Iris pigment epithelial cell (primary cell): ENCODE measurements at regions not wholly inside any gene's neighbourhood (a gene's known extent, or its start where the extent isn't known, plus 50 kb on each side); places are given as distances from the start of the nearest gene placed in this dataset.
"Not testable (repeated sequence)": the region's sequence is repeated elsewhere in the genome, so short reads cannot be mapped to it uniquely, and the experiment has no call there.

ENCODE experiments used
- DNase-seq: peaks from one replicate; pipeline ENCODE4 v3.0.0-alpha.2; 2011; ENCODE audit warnings: low read depth

DNA sequence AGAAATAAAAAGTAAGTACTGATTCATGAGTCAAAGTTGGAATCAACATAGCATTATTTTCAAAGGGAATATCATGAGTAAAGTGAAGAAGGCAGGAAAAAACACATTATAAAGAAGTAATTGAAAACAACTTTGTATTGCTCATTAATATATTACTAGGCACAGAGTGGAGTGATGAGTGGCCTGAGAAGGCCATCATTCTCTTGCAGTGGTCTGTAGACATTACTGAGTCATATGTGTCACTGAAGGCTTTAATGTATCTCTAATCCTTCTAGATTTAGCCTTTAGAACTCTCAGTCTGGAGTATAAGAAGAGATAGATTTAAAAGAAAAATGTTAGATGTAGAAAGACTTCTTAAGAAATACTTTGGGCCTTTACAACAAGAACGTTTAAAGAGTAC, 881.4 kb downstream of the DNAH5 start:
- DNase-seq, result no peak

DNA sequence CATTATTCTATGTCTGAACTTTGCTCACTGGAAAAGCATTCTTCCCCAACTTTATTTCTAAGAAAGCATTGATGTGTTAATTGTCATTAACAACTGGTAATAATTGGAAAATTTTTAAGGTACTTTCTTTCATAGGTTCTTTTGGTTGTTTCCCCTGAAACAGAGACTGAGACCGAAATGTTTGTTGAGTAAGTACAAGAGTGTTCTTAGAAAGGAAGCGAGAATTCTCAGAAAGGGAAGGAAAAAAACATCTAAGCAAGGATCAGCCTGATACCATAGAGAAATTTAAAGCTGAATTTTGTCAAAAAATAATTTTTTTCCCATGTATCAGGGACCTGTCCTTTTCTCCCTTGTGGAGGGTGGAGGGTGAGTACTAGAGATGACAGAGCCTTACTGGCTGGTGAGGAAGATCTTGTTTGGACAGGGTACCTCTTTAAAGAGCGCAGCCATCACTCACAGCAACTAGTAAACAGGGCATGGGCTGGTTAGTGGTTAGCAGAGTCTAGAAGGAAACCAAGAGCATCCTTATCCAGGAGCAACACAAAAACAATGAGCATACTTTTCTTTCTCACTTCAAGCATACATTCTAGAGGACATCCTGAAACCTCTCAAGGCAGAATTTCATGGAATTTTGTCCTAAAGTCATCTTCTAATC, 898.5 kb downstream of the DNAH5 start:
- DNase-seq, result no peak

DNA sequence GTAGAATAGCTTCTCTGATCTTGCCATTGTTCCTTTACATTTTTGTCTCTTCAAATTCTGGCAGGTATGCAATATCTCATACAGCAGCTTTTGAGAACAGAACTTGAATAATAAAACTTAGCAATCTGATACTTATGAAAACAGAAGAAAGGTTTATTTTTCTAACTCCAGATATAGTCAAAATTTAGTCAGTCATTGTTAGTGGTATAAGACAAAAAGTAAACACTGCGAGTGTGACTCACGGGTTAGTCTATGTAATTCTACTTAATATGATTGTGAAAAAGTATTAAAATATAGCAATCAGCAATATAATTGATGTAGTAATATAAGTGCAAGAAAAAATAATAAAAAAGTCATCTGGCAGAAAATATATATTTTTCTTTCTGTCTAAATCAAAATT, 910.4 kb downstream of the DNAH5 start:
- DNase-seq, result peak; percentile 0

DNA sequence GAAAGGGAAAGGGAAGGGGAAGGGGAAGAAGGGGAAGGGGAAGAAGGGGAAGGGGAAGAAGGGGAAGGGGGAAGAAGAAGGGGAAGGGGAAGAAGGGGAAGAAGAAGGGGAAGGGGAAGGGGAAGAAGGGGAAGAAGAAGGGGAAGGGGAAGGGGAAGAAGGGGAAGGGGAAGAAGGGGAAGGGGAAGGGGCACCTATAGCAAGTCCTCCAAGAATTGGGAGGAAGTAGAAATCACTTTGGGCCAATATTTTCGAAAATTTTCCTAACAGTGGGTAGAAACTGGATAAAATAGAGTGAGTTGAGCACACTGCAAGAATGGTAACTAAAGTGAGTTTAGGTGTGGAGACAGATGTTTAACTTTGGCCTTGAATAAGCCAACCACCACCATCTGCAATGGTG, 915.3 kb downstream of the DNAH5 start:
- no peak for DNase-seq

DNA sequence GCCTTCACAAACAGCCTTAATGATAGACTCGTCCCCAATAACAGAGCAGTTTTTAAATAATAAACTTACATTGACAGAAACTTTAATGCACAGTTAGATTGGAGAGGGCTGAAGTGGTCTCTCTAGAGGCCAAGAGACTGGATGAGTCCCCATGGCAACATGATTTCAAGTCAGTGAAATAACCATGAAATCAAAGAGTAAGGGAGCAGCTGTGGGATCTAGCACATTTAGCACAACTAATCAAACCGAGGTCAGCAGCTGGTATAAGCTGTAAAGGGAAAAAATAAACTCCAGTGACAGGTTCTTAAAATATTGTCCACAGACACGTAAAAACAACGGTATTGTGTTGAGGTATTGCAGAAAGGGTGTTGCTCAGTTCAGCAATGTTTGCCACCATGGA, 916.6 kb downstream of the DNAH5 start:
- DNase-seq, result no peak

DNA sequence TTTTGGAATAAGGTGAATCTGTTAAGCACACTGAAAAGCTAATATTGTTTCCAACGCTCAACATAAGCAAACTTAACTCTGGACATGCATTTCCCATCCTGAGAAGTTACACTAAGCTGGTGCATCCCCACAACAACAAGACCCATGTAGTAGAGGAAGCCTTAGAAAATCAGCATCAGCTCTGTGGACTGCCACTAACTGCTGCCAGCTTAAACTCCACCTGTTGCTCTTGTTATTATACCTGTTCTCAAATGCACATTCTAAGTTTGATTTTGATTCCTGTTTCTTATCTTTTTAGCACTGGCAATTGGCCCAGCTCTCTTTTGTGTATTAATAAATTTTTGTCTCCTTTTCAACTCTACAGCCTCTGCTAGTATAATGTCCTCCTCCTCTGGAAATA, 924.8 kb downstream of the DNAH5 start:
- no peak for DNase-seq

GRCh38 chr5:13003457-13003856, 941.0 kb downstream of the DNAH5 start:
- no peak for DNase-seq

GRCh38 chr5:12999667-13000066, 944.8 kb downstream of the DNAH5 start:
- DNase-seq, result no peak

DNA sequence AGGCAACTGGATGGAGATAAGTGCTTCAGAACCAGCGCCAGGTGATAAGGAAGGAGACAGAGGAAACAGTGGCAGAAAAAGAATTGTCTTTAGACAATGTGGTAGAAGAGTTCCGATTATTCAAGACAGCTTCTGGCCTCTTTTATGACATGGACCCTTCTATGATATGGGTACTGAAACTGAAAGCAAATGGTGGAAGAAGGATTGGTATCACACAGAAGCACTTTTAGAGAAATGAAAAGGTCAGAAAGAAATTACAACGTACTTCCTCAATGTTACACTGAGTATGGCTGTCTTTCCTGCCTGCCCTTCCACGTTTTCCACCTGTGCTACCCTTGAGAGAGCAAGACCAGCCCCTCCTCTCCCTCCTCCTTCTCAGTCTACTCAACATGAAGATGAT, 959.3 kb downstream of the DNAH5 start:
- DNase-seq, result no peak

- DNase-seq, result no peak
Measured at GRCh38 chr5:12974856-12975255, 969.6 kb downstream of the DNAH5 start.

- no peak for DNase-seq
Measured at GRCh38 chr5:12965804-12966203, 978.7 kb downstream of the DNAH5 start.

- no peak for DNase-seq
Measured at GRCh38 chr5:12959713-12960112, 984.8 kb downstream of the DNAH5 start.

GRCh38 chr5:12952409-12952808, 992.1 kb downstream of the DNAH5 start:
- DNase-seq, result no peak

GRCh38 chr5:12951846-12952245, 992.6 kb downstream of the DNAH5 start:
- DNase-seq, result no peak

- DNase-seq, result no peak
Measured at GRCh38 chr5:12947379-12947778, 997.1 kb downstream of the DNAH5 start.

- not testable (repeated sequence) for DNase-seq
Measured at GRCh38 chr5:12945477-12945876, 999.0 kb downstream of the DNAH5 start.

GRCh38 chr5:12936221-12936620, 1008.3 kb downstream of the DNAH5 start:
- no peak for DNase-seq

GRCh38 chr5:12934722-12935121, 1009.8 kb downstream of the DNAH5 start:
- no peak for DNase-seq

DNA sequence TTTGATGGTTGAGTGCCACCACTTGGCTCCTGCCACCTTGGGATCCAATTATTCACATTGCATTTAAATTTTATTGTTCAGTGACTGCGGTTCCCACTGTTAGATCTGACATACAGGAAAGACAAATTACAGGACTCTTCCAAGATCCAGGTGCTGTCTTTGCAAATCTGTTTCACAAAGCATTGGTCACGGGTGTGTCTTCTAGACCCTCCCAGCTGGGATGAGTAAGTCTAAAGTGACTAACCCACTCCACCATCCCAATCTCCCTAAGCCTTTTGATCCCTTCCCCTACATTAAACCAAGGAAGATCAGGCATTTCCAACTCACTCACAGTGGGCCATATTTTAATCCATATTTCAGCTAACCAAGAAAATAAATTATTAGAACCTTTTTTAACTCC, 1016.3 kb upstream of the CTNND2 start:
- no peak for DNase-seq

DNA sequence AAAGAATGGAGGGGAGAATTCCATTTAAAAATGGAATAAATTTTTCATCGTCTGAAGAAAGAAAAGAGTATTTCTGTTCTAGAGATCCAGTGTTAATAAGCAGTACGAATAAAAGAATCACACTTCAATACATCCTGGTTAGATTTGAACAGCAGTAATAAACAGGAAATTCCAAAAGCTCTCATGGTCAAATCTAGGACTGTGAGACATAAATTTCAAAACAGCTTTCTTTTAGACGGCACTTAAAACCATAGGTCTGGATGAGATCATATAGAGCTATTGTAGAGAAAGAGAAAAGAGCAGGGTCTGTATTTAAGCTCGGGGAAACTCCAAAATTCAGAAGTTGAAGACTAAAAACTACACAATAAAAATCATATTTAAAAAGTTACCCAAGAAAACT, 1006.9 kb upstream of the CTNND2 start:
- DNase-seq, result no peak

DNA sequence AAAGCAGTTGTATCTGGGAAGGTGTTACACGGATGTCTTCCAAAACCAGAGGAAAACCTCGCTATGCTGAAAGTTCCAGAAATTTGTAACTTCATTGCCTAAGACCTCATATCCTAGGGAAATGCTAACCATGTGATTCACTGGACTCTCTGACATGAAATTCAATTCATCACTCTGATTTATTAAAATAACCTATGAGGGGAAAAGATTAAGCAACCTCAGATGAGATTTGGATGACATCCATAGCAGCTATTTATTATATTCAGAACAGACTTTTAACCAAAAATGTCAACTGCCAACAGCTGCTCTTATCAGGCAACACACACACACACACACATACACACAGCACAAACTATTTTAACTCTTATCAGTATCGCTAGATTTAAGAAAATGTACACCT, 1006.4 kb upstream of the CTNND2 start:
- DNase-seq, result peak; percentile 0

- no peak for DNase-seq
Measured at GRCh38 chr5:12902611-12903010, 998.4 kb upstream of the CTNND2 start.

DNA sequence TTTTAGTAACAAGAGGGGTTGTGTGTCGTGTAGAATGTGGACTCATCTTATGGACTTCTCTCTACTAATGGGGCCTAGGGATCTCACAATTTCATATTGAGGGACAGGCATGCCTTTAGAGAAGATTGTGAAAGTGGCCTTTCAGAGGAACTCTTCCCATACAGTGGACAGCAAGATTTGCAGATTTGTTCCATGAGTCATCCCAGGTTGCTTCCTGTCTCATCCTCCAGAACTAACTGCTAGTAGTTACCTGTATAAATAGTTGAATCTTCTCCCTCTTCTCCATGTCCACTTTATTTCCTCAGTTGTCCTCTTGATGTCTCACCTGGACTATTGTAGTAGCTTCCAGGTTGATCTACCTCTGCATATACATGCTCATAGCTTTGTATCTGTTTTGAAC, 997.5 kb upstream of the CTNND2 start:
- no peak for DNase-seq

DNA sequence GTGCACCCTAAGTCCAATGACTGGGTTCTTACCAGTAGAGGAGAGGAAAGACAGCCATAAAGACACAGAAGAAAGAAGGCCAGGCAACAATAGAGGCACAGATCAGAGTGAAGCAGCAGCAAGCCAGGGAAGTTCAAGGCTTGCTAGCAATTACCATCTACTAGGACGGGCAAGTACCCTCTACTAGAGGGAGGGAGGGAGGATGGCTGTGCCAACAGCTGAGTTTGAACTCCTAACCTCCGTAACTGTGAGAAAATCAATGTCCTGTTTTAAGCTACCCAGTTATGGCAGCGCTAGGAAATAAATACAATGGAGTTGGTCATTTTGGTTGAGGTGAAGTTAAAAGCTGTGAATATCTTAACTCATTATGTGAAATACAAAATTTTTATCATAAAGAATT, 991.8 kb upstream of the CTNND2 start:
- DNase-seq, result no peak

- DNase-seq, result no peak
Measured at GRCh38 chr5:12885018-12885417, 980.8 kb upstream of the CTNND2 start.
